Hypothalamus (tissue), 51 donors: ENCODE measurements at regions not wholly inside any gene's neighbourhood (a gene's known extent, or its start where the extent isn't known, plus 50 kb on each side); places are given as distances from the start of the nearest gene placed in this dataset.
"Not testable (repeated sequence)": the region's sequence is repeated elsewhere in the genome, so short reads cannot be mapped to it uniquely, and the experiment has no call there.

Experiments
- DNase-seq, 51 donors: peaks; one replicate each; lab custom pipeline; 2025; lab: John Stamatoyannopoulos, UW

- no peak for DNase-seq
These were observed 54.3 kb upstream of the CREB3L1 start for GRCh38 chr11:46223252-46223513.

DNA sequence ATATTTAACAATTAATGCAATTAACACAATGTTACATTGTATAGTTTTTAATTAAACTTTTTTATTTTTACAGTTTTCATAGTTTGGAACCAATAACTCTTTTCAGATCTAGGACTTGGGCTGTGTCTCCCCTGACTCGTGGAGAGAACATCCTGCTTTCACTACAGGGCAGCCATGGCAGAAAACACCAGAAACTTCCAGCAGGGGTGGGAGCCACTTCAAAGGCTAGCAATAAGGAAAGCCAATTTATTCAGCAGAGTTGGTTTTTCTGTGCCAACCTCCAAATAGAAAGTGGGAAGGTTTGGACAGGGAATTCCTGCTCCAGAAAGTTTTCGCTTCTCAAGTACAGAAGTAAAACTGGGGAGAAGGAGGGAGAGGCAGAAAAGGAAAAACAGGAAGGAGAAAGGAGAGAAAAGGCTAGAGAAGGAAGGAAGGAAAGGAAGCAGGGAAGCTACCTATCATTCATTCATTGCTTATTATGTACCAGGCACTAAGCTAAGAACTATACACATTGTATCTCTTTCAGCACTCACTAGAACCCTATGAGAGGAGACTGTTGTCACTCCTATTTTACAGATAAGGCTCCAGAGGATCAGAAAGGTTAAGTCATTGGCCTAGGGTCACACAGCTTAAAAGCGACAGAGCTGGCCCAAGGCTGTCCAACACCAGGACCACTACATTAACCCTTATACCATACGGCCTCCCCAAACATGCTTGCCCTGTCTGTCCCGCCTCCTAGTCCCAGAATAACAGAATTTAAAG, 54.8 kb upstream of the CREB3L1 start:
- peak in 7 of 51 donors; percentile 1 to 7 (median 4) for DNase-seq

DNA sequence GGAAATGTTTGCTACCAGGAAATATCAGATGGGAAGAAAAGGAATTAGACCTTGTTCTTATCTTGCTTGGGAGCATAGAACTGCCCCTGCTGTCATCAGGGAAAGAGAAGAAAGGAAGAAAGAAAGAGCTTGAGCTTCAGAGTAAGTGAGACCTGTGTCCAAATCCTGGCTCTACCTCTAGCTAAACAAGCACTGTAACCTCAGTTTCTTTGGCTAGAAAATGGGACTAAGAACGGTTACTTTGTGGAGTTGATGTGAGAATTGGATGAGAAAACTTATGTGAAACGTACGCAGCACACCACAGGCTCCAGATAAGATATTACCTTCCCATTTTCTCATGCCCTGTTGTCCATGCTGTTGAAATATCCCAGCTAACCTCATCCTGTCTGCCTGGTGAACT, 57.1 kb upstream of the CREB3L1 start:
- DNase-seq: no peak

DNA sequence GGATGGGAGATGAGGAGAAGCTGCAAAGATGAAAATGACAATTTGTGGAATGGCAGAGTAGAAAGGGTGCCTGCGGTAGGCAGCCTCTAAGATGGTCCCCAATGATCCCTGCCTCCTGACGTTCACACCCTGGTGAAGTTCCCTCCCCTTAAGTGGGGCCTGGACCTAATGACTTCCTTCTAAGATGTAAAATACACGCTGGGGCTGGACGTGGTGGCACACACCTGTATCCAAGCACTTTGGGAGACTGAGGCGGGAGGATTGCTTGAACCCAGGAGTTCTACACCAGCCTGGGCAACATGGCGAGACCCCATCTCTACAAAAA, 60.7 kb upstream of the CREB3L1 start:
- DNase-seq: no peak

DNA sequence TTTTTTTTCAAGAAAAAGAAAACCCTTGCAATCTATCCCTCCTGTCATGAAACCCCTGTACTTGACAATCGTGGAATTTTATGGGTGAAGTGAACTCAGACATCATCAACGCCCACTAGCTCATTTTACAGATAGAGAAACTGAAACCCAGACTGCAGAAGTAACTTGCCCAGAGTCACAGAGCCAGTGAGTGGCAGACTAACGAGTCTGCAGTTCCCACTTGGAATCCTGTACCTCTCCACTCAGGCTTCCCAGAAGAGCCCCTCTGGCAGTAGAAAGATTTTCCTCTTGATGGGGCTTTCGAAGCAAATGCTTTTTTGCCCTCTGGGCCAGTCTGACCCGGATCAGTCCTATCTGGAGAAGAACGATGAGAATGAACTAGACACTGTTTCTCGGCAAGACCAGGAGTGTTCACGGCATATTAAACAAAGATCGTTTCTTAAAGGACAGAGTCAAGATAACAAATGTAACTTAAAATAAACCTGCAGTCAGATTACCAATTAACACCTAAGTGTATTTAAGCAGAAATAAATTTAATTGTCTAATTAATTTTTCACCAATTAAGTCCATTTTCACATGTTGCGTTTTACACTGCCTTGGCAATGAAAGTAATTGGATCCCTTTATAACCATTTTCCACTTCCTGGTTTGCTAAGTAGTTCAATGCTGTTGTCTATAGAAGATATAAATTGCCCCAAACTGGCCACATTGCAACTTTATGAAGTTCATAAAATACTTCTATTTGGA, 61.3 kb upstream of the CREB3L1 start:
- DNase-seq: no peak

GRCh38 chr11:46215208-46215931, 62.1 kb upstream of the CREB3L1 start:
- no peak for DNase-seq

- no peak for DNase-seq
These were observed 64.7 kb upstream of the CREB3L1 start for GRCh38 chr11:46212720-46213119.

DNA sequence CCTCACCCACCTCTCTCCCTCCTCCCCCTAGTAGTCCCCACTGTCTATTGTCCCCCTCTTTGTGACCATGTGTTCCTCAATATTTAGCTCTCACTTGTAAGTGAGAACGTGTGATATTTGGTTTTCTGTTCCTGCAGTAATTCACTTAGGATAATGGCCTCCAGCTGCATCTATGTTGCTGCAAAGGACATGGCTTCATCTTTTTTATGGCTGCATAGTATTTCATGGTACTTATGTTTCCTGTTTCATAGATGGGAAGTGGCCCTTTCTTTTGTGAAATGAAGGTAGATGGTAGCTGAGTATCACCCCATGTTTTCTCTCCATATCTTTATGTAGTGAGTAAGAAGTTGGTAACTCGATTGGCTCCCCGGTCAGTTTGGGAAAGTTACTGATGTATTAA, 66.6 kb upstream of the CREB3L1 start:
- no peak for DNase-seq

- DNase-seq: no peak
These were observed 67.3 kb upstream of the CREB3L1 start for GRCh38 chr11:46210133-46210636.

DNA sequence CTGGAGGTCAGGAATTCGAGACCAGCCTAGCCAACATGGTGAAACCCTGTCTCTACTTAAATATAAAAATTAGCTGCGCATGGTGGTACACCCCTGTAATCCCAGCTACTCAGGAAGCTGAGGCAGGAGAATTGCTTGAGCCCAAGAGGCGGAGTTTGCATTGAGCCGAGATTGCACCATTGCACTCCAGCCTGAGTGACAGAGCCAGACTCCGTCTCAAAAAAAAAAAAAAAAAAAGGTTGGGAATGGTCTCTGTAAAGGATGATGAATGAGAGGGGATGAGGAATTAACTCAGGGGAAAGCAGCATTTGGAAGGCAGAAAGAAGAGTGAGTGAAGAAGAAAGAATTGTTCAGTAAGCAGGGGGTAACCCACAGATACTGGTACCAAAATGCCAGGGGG, 67.8 kb upstream of the CREB3L1 start:
- DNase-seq: not testable (repeated sequence)

DNA sequence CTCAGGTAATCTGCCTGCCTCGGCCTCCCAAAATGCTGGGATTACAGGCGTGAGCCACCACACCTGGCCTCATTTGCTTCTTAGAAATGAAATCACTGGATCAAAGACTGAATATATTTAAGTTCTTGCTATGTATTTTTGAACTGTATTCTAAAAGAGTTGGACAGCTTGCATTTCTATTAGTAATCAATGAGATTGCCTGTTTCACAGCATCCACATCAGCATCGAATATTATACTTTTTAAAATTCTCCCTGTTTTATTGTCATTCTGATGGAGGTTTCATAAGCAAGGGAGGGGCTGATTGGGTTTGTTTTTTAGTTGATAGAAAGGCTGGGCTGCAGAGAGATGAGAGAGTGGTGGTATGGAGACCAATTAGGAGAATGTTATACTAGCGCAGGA, 68.7 kb upstream of the CREB3L1 start:
- DNase-seq: no peak

GRCh38 chr11:46207270-46207669, 70.2 kb upstream of the CREB3L1 start:
- no peak for DNase-seq

- DNase-seq: not testable (repeated sequence)
These were observed 73.0 kb upstream of the CREB3L1 start for GRCh38 chr11:46204415-46204814.

DNA sequence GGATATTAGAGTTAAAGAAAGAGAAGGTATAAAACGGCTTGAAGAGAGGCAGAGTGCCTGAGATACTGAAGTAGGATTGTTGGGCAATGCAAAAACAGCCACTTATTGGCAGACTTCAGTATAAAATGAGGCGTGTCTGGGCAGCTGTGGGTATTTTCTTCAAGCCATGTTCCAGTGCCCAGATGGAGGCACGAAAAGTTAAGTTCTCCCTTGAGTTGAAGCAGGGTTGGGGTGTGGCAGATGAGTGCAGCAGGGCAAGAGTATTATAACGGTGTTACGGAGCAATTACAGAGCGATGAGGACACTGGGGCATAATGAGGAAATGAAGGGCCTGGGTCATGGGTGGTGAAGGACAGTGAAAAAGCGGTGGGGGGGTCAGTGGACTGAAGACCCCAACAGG, 73.7 kb upstream of the CREB3L1 start:
- DNase-seq: no peak

DNA sequence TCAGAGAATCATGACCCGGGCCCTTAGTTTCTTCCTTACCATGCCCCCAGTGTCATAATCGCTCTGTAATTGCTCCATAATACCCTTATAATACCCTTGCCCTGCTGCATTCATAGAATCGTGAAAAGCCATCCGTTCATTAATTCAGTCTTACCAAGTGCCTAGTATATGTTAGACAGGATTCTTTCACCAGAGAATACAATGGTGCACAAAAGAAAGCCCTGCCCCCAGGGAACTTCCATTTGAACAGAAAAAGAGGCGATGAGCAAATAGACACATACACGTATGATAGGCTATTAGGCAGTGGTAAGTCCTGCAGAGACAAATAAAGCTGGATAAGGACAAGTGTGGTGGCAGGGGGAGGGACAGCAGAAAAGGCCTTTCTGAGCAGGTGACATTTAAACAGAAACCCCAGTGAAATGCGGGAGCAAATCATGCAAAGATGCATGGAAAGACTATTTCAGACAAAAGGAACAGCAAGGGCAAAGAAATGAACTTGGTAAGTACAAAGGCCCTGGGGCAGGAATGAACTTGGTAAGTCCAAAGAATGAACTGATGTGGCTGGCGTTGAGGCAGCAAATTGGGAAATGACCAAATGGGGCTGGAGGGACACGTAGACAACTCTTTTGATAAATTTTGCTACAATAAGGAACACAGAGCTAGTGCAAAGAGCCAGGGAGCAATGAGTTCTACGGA, 74.6 kb upstream of the CREB3L1 start:
- no peak for DNase-seq

DNA sequence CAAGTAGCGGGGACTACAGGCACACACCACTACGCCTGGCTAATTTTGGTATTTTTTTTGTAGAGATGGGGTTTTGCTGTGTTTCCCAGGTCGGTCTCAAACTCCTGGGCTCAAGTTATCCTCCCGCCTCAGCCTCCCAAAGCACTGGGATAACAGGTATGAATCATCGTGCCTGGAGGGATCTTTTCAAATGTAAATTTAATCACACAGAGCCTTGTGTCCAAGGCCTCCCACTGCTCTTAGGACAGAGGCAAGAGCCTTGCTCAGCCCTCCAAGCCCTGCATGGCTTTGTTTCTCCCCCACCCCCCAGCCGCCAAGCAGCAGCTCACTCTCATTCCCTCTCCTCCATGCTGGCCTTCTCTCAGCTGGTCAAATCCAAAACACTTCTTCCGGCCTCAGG, 75.3 kb upstream of the CREB3L1 start:
- DNase-seq: no peak

GRCh38 chr11:46200537-46201281, 76.8 kb upstream of the CREB3L1 start:
- DNase-seq: peak in 1 of 51 donors; percentile 23

DNA sequence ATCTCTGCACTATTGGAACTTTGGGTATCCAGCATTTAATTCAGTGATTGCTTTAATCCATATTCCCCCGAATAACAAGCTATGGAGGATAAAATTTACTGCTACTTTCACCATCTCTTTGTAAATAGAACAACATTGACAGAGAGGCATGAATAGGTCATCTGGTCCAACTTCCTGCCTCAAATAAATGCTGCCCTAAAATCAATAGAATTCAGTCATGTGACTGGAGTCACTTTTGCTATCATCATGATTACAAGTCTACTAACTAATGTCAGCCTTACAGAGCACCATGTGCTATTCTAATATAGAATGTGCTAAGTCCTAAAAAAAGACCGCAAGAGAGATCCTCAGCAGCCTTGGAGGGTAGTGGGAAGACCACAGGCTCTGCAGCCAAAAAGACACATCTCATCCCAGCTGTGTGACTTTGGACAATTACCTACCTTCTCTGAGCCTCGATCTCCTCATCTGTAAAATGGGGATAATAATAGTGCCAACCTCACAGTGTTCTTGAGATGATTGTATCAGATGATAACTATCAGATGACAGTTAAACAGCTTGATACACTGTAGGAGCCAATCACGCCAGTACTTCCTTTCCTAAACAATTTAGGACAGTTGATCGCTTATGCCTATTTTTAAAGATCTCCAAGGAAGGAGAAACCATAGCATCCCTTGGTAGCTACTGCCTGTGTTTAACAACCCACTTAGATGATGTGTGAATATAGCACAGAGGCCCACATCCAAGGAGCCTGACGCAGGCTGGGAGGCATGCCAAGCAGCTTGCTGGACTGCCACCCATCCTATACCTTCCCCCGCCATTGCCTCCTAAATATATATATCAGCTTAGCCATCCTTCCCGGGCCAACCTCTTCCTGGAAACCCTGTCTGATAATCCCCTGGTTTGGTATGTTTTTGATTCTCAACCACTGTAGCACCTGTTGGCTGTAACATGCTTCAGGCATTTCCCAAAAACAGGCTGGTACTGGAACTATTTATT, 77.3 kb upstream of the PHF21A start:
- DNase-seq: peak in 1 of 51 donors; percentile 34

GRCh38 chr11:46197421-46197820, 76.2 kb upstream of the PHF21A start:
- no peak for DNase-seq
